Adrenal gland (tissue), 5 donors: ENCODE measurements at regions not wholly inside any gene's neighbourhood (a gene's known extent, or its start where the extent isn't known, plus 50 kb on each side); places are given as distances from the start of the nearest gene placed in this dataset.

ENCODE experiments used
- CTCF ChIP-seq, 6 experiments: fragments of 450-650 bp in 4 of 6; fragments of 200-600 bp in 2 of 6; sonication (generic) in 1 of 6; IDR thresholded peaks; 1 replicate in 5 of 6; 2 replicates in 1 of 6; pipeline versions ENCODE4 v1.5.1 to v1.8.0; 2016 to 2021; ENCODE audit warnings: antibody characterized with exemption in 6 of 6, mild to moderate bottlenecking in 2 of 6, moderate library complexity in 1 of 6
- POLR2A ChIP-seq, 2 donors: fragments of 450-650 bp; IDR thresholded peaks; one replicate each; pipeline ENCODE4 v1.6.1; 2017; ENCODE audit warnings: antibody characterized with exemption in 2 of 2, mild to moderate bottlenecking in 2 of 2, moderate library complexity in 1 of 2
- donor health status: DM: no; HTN: no; CAD: no.

GRCh38 chr6:19039287-19039686, 652.1 kb downstream of the RNF144B start:
- TF ChIP-seq POLR2A (IDR thresholded peaks at IDR 0.05) (no peak), CTCF (IDR thresholded peaks at IDR 0.05) (no peak)
